Keratinocyte (primary cell): ENCODE measurements at regions not wholly inside any gene's neighbourhood (a gene's known extent, or its start where the extent isn't known, plus 50 kb on each side); places are given as distances from the start of the nearest gene placed in this dataset.

Source experiments
- DNase-seq: peaks from one replicate; pipeline ENCODE4 v3.0.0-alpha.2; 2011; ENCODE audit warnings: low read depth, missing footprints, low spot score
- FAIRE-seq: peaks from 2 replicates; lab custom pipeline; 2011; peaks lifted over from hg19 to GRCh38; lab: Jason Lieb, UNC
- H2AFZ ChIP-seq: 2 replicates; pipeline ENCODE4 v1.6.0; 2012; ENCODE audit warnings: low read length, control low read depth, inconsistent platforms; ENCODE audit not compliant: control insufficient read depth
- H3K27ac ChIP-seq: 2 replicates; pipeline ENCODE4 v1.5.1; 2011; ENCODE audit warnings: low read length; ENCODE audit not compliant: control insufficient read depth, insufficient read depth
- H3K27me3 ChIP-seq: 3 replicates; pipeline ENCODE4 v1.6.0; 2011; ENCODE audit warnings: low read length; ENCODE audit not compliant: control insufficient read depth, insufficient read depth; ENCODE audit errors: extremely low read depth
- H3K36me3 ChIP-seq, 2 experiments: 2 replicates in 1 of 2; 3 replicates in 1 of 2; pipeline ENCODE4 v1.5.1; 2011; ENCODE audit warnings: low read length in 2 of 2, mild to moderate bottlenecking in 1 of 2; ENCODE audit not compliant: control insufficient read depth in 2 of 2, insufficient read depth in 2 of 2; ENCODE audit errors: extremely low read depth in 1 of 2
- H3K4me1 ChIP-seq: 3 replicates; pipeline ENCODE4 v1.5.1; 2011; ENCODE audit warnings: low read length; ENCODE audit not compliant: control insufficient read depth, insufficient read depth; ENCODE audit errors: extremely low read depth
- H3K4me2 ChIP-seq: 3 replicates; pipeline ENCODE4 v1.6.0; 2011; ENCODE audit warnings: low read depth, low read length; ENCODE audit not compliant: control insufficient read depth, insufficient read depth; ENCODE audit errors: extremely low read depth
- H3K4me3 ChIP-seq, 3 experiments: fragments of 200-600 bp in 1 of 3; sonication (generic) in 1 of 3; 2 replicates in 2 of 3; 3 replicates in 1 of 3; pipeline ENCODE4 v1.5.1; 2011 to 2016; ENCODE audit warnings: low read length in 3 of 3, mild to moderate bottlenecking in 3 of 3, control low read depth in 2 of 3, inconsistent platforms in 1 of 3, low read depth in 1 of 3, mixed read lengths in 1 of 3, mixed run types in 1 of 3, moderate library complexity in 1 of 3; ENCODE audit not compliant: control insufficient read depth in 2 of 3, insufficient read depth in 2 of 3; ENCODE audit errors: extremely low read depth in 1 of 3
- H3K79me2 ChIP-seq: 2 replicates; pipeline ENCODE4 v1.6.0; 2012; ENCODE audit warnings: low read length; ENCODE audit not compliant: control insufficient read depth, insufficient read depth
- H3K9ac ChIP-seq: 3 replicates; pipeline ENCODE4 v1.6.0; 2011; ENCODE audit warnings: low read length; ENCODE audit not compliant: control insufficient read depth, insufficient read depth; ENCODE audit errors: extremely low read depth
- H3K9me1 ChIP-seq: 3 replicates; pipeline ENCODE4 v1.6.0; 2011; ENCODE audit warnings: low read length; ENCODE audit not compliant: control insufficient read depth, insufficient read depth; ENCODE audit errors: extremely low read depth
- H3K9me3 ChIP-seq: 2 replicates; pipeline ENCODE4 v1.5.1; 2012; ENCODE audit warnings: low read depth, low read length; ENCODE audit not compliant: control insufficient read depth
- H4K20me1 ChIP-seq: 3 replicates; pipeline ENCODE4 v1.6.0; 2011; ENCODE audit warnings: low read length; ENCODE audit not compliant: control insufficient read depth, insufficient read depth; ENCODE audit errors: extremely low read depth
- CTCF ChIP-seq, 3 experiments: IDR thresholded peaks in 1 of 3; conservative IDR thresholded peaks in 1 of 3; optimal IDR thresholded peaks in 1 of 3; 2 replicates in 2 of 3; 3 replicates in 1 of 3; pipeline versions ENCODE3 to v1.5.1; 2011; ENCODE audit warnings: low read length in 3 of 3, mild to moderate bottlenecking in 3 of 3, moderate library complexity in 2 of 3, control low read depth in 1 of 3, inconsistent platforms in 1 of 3; ENCODE audit not compliant: insufficient read depth in 2 of 3; ENCODE audit errors: extremely low read depth in 1 of 3
- EZH2 ChIP-seq: IDR thresholded peaks from one replicate; pipeline ENCODE4 v1.6.1; 2012; ENCODE audit warnings: inconsistent platforms, mild to moderate bottlenecking, low read length, moderate library complexity
- dilution Hi-C: fragments of 300-500 bp; cut with MboI; formaldehyde crosslinking; loops from one replicate; pipeline ENCODE4 v1.7.0; 2020; ENCODE audit warnings: low sequenced_read_pairs; ENCODE audit not compliant: extremely low pct_ligation_motif_present

- no peaks in the 10 kb centered on the region for H3K9me1 ChIP-seq
- H4K20me1 ChIP-seq: no peaks in the 10 kb centered on the region
- no peaks in the 10 kb centered on the region for H3K27me3 ChIP-seq
- dilution Hi-C loops: no loop called here
- no peak for FAIRE-seq
- H3K9ac ChIP-seq: no peak overlapping the region
- TF ChIP-seq EZH2: no peak
- no peak for TF ChIP-seq CTCF (optimal IDR thresholded peaks at IDR 0.05 in 1 of 3, IDR thresholded peaks at IDR 0.05 in 1 of 3, conservative IDR thresholded peaks at IDR 0.05 in 1 of 3; ENCODE audit: extremely low read depth in 1 of 3, insufficient read depth in 2 of 3, low read length in 3 of 3)
- no peak for DNase-seq
- no peak overlapping the region for H2AFZ ChIP-seq
- H3K4me1 ChIP-seq: no peaks in the 10 kb centered on the region
- H3K79me2 ChIP-seq: no peaks in the 10 kb centered on the region
- no peaks in the 10 kb centered on the region for H3K9me3 ChIP-seq
- H3K36me3 ChIP-seq: no peaks in the 10 kb centered on the region
- no peak overlapping the region for H3K4me3 ChIP-seq
- H3K4me2 ChIP-seq: no peak overlapping the region
- no peak overlapping the region for H3K27ac ChIP-seq
Measured at GRCh38 chr1:105872817-105873216, 1183.7 kb upstream of the PRMT6 start.

GRCh38 chr1:105874621-105875020 is 1181.9 kb upstream of the PRMT6 start:
- Histone ChIP-seq H3K4me2 (no peak overlapping the region), H3K4me3 (no peak overlapping the region), H3K9me1 (no peaks in the 10 kb centered on the region), H3K27me3 (no peaks in the 10 kb centered on the region), H3K27ac (no peak overlapping the region), H4K20me1 (no peaks in the 10 kb centered on the region), H3K79me2 (no peaks in the 10 kb centered on the region), H3K4me1 (no peaks in the 10 kb centered on the region), H3K9me3 (no peaks in the 10 kb centered on the region), H3K36me3 (no peaks in the 10 kb centered on the region), H2AFZ (no peak overlapping the region), H3K9ac (no peak overlapping the region)
- dilution Hi-C loops: no loop called here
- FAIRE-seq (no peak), DNase-seq (no peak)
- no peak for TF ChIP-seq EZH2
- TF ChIP-seq CTCF (optimal IDR thresholded peaks at IDR 0.05 in 1 of 3, IDR thresholded peaks at IDR 0.05 in 1 of 3, conservative IDR thresholded peaks at IDR 0.05 in 1 of 3; ENCODE audit: extremely low read depth in 1 of 3, insufficient read depth in 2 of 3, low read length in 3 of 3): no peak
